K562 (cell line): ENCODE measurements at regions not wholly inside any gene's neighbourhood (a gene's known extent, or its start where the extent isn't known, plus 50 kb on each side); places are given as distances from the start of the nearest gene placed in this dataset.

Experiments
- BRF2 ChIP-seq: IDR thresholded peaks from 3 replicates; pipeline ENCODE4 v1.6.1; 2011; ENCODE audit warnings: borderline replicate concordance, mild to moderate bottlenecking; ENCODE audit not compliant: insufficient read length, insufficient read depth
- CTCF ChIP-seq, 3 experiments: IDR thresholded peaks in 2 of 3; conservative IDR thresholded peaks in 1 of 3; 2 replicates each; pipeline ENCODE4 v1.5.1; 2011 to 2012; ENCODE audit warnings: low read length in 3 of 3, mild to moderate bottlenecking in 3 of 3, control low read depth in 2 of 3, improper control_type of control experiment in 1 of 3, inconsistent platforms in 1 of 3, low read depth in 1 of 3, mixed read lengths in 1 of 3, moderate library complexity in 1 of 3; ENCODE audit not compliant: insufficient read depth in 2 of 3
- E2F4 ChIP-seq: sonication (generic); formaldehyde crosslinking; IDR thresholded peaks from 2 replicates; pipeline ENCODE4 v1.8.0; 2022; ENCODE audit warnings: mild to moderate bottlenecking, low read depth, missing genetic modification reagents
- ETS1 ChIP-seq: conservative IDR thresholded peaks from 2 replicates; pipeline ENCODE4 v1.6.1; 2011; ENCODE audit warnings: low read depth, mild to moderate bottlenecking, low read length; ENCODE audit not compliant: control insufficient read depth
- ETV6 ChIP-seq, 3 experiments: fragments of 150-350 bp in 1 of 3; sonication (generic) in 1 of 3; formaldehyde crosslinking in 1 of 3; IDR thresholded peaks; 2 replicates each; pipeline versions ENCODE4 v1.6.1 to v1.8.0; 2014 to 2022; ENCODE audit warnings: borderline replicate concordance in 2 of 3, low read depth in 2 of 3, antibody characterized with exemption in 1 of 3, low read length in 1 of 3, mild to moderate bottlenecking in 1 of 3, missing genetic modification reagents in 1 of 3
- JUNB ChIP-seq: fragments of 450-650 bp; formaldehyde crosslinking; conservative IDR thresholded peaks from 2 replicates; pipeline ENCODE4 v1.4.0; 2020; ENCODE audit warnings: mild to moderate bottlenecking
- POLR2A ChIP-seq: fragments of 450-650 bp; conservative IDR thresholded peaks from 2 replicates; pipeline ENCODE4 v1.6.1; 2016
- PRPF4 ChIP-seq: fragments of 200-400 bp; formaldehyde crosslinking; IDR thresholded peaks from one replicate; pipeline ENCODE4 v1.6.1; 2017; ENCODE audit warnings: low read length, low read depth, mild to moderate bottlenecking; ENCODE audit not compliant: insufficient read depth, poor library complexity, severe bottlenecking
- PURB ChIP-seq: sonication (generic); formaldehyde crosslinking; IDR thresholded peaks from 2 replicates; pipeline ENCODE4 v1.9.0; 2021; ENCODE audit warnings: low read depth, mild to moderate bottlenecking, missing genetic modification reagents
- SMC3 ChIP-seq: conservative IDR thresholded peaks from 2 replicates; pipeline ENCODE4 v1.6.1; 2011; ENCODE audit warnings: low read depth, low read length, improper control_type of control experiment; ENCODE audit not compliant: insufficient read depth
- THAP12 ChIP-seq: fragments of 250-450 bp; sonication (Bioruptor Pico); IDR thresholded peaks from 2 replicates; pipeline ENCODE4 v1.9.0; 2021; ENCODE audit warnings: mild to moderate bottlenecking, inconsistent platforms
- ZNF274 ChIP-seq: IDR thresholded peaks from 2 replicates; pipeline ENCODE4 v1.6.1; 2011; ENCODE audit warnings: low read depth, mild to moderate bottlenecking, low read length, moderate library complexity, borderline replicate concordance
- ZNF282 ChIP-seq: sonication (generic); formaldehyde crosslinking; IDR thresholded peaks from 2 replicates; pipeline ENCODE4 v1.8.1; 2023; ENCODE audit warnings: missing genetic modification reagents

GRCh38 chr11:91489989-91490388 lies 734.6 kb upstream of the FAT3 start:
- no peak for TF ChIP-seq POLR2A
- no peak for TF ChIP-seq PRPF4
- no peak for TF ChIP-seq CTCF (IDR thresholded peaks at IDR 0.05 in 2 of 3, conservative IDR thresholded peaks at IDR 0.05 in 1 of 3; ENCODE audit: insufficient read depth in 2 of 3, low read depth in 1 of 3, low read length in 3 of 3)
- TF ChIP-seq E2F4 (CRISPR knock-in tag): no peak
- no peak for TF ChIP-seq ZNF274
- no peak for TF ChIP-seq PURB (CRISPR knock-in tag)
- no peak for TF ChIP-seq ETV6 (IDR thresholded peaks at IDR 0.05; ENCODE audit: borderline replicate concordance in 1 of 2, low read depth in 2 of 2, low read length in 1 of 2)
- no peak for TF ChIP-seq ETV6 (CRISPR knock-in tag; IDR thresholded peaks at IDR 0.05; ENCODE audit: borderline replicate concordance)
- TF ChIP-seq BRF2: no peak
- no peak for TF ChIP-seq JUNB
- TF ChIP-seq THAP12 (CRISPR knock-in tag): no peak
- no peak for TF ChIP-seq ZNF282
- TF ChIP-seq ETS1: no peak
- no peak for TF ChIP-seq SMC3
